Nephron progenitor cell (in vitro differentiated cells): ENCODE measurements at regions not wholly inside any gene's neighbourhood (a gene's known extent, or its start where the extent isn't known, plus 50 kb on each side); places are given as distances from the start of the nearest gene placed in this dataset.

Experiments
- DNase-seq: peaks from one replicate; pipeline ENCODE4 v3.0.0; 2021
- H3K27ac Mint-ChIP-seq: 2 replicates; pipeline ENCODE4 v1.8.0; 2021; ENCODE audit warnings: mild to moderate bottlenecking, moderate library complexity, mixed read lengths
- H3K27me3 Mint-ChIP-seq: 2 replicates; pipeline ENCODE4 v1.8.0; 2021; ENCODE audit warnings: mild to moderate bottlenecking, low read depth, mixed read lengths; ENCODE audit not compliant: poor library complexity
- H3K36me3 Mint-ChIP-seq: 2 replicates; pipeline ENCODE4 v1.8.0; 2021; ENCODE audit warnings: low read depth, mixed read lengths
- H3K4me1 Mint-ChIP-seq: 2 replicates; pipeline ENCODE4 v1.8.0; 2021; ENCODE audit warnings: mixed read lengths
- H3K4me3 Mint-ChIP-seq: 2 replicates; pipeline ENCODE4 v1.8.0; 2021; ENCODE audit warnings: mild to moderate bottlenecking, moderate library complexity, mixed read lengths
- H3K9me3 Mint-ChIP-seq: 2 replicates; pipeline ENCODE4 v1.8.0; 2021; ENCODE audit warnings: mild to moderate bottlenecking, moderate library complexity, mixed read lengths
- CTCF ChIP-seq: fragments of 200-600 bp; sonication (generic); IDR thresholded peaks from 2 replicates; pipeline ENCODE4 v1.5.0; 2021; ENCODE audit warnings: antibody characterized with exemption

- Mint-ChIP-seq H3K9me3 (no peaks in the 10 kb centered on the region), H3K4me1 (peaks cover 6% of the 10 kb centered on the region), H3K27ac (no peak overlapping the region), H3K36me3 (no peaks in the 10 kb centered on the region), H3K4me3 (no peak overlapping the region), H3K27me3 (peaks cover 3% of the 10 kb centered on the region)
- no peak for TF ChIP-seq CTCF
- no peak for DNase-seq
These were observed 222.4 kb downstream of the ANTXR2 start for GRCh38 chr4:79850626-79851025.

GRCh38 chr4:79848329-79848728, 224.7 kb downstream of the ANTXR2 start:
- no peaks in the 10 kb centered on the region for H3K4me1 Mint-ChIP-seq
- no peak overlapping the region for H3K4me3 Mint-ChIP-seq
- peaks cover 3% of the 10 kb centered on the region for H3K27me3 Mint-ChIP-seq
- no peak for TF ChIP-seq CTCF
- H3K27ac Mint-ChIP-seq: no peak overlapping the region
- H3K9me3 Mint-ChIP-seq: peaks cover 14% of the 10 kb centered on the region
- H3K36me3 Mint-ChIP-seq: no peaks in the 10 kb centered on the region
- DNase-seq: no peak

GRCh38 chr4:79847411-79847810, 225.6 kb downstream of the ANTXR2 start:
- Mint-ChIP-seq H3K4me1 (no peaks in the 10 kb centered on the region), H3K27ac (no peak overlapping the region), H3K4me3 (no peak overlapping the region), H3K9me3 (peaks cover 22% of the 10 kb centered on the region), H3K27me3 (peaks cover 3% of the 10 kb centered on the region), H3K36me3 (no peaks in the 10 kb centered on the region)
- no peak for DNase-seq
- no peak for TF ChIP-seq CTCF

- Mint-ChIP-seq H3K27me3 (no peaks in the 10 kb centered on the region), H3K9me3 (peaks cover 47% of the 10 kb centered on the region), H3K4me3 (no peak overlapping the region), H3K36me3 (no peaks in the 10 kb centered on the region), H3K4me1 (no peaks in the 10 kb centered on the region), H3K27ac (no peak overlapping the region)
- TF ChIP-seq CTCF: no peak
- DNase-seq: no peak
These were observed 230.9 kb downstream of the ANTXR2 start for GRCh38 chr4:79842162-79842561.

GRCh38 chr4:79833857-79834256, 239.2 kb downstream of the ANTXR2 start:
- Mint-ChIP-seq H3K36me3 (no peaks in the 10 kb centered on the region), H3K4me1 (no peaks in the 10 kb centered on the region), H3K27ac (no peak overlapping the region), H3K9me3 (peaks cover 10% of the 10 kb centered on the region), H3K4me3 (no peak overlapping the region), H3K27me3 (no peaks in the 10 kb centered on the region)
- TF ChIP-seq CTCF: no peak
- DNase-seq: no peak

GRCh38 chr4:79831701-79832514, 241.1 kb downstream of the ANTXR2 start:
- no peak overlapping the region for H3K4me3 Mint-ChIP-seq
- no peak for TF ChIP-seq CTCF
- no peaks in the 10 kb centered on the region for H3K27me3 Mint-ChIP-seq
- DNase-seq: no peak
- H3K9me3 Mint-ChIP-seq: peaks cover 3% of the 10 kb centered on the region
- H3K36me3 Mint-ChIP-seq: no peaks in the 10 kb centered on the region
- H3K4me1 Mint-ChIP-seq: no peaks in the 10 kb centered on the region
- no peak overlapping the region for H3K27ac Mint-ChIP-seq
